GM12878 (cell line): ENCODE measurements at regions not wholly inside any gene's neighbourhood (a gene's known extent, or its start where the extent isn't known, plus 50 kb on each side); places are given as distances from the start of the nearest gene placed in this dataset.

ENCODE experiments used
- ATAC-seq: fragments of 200-7000 bp; cut with Tn5 transposase; 3 replicates; pipeline ENCODE4 v1.9.1; 2020; ENCODE audit warnings: mild to moderate bottlenecking, moderate library complexity
- BruUV-seq: library from RNA; stranded (reverse); fragments of 400-500 nt; replicated peaks from 2 replicates; lab custom pipeline; 2021; lab: Mats Ljungman, UMichigan
- CTCF ChIA-PET: fragments of 300-600 bp; sonication (Branson Sonifier 250); formaldehyde crosslinking; extraction: SDS; loops from one replicate; lab custom pipeline; 2021; ENCODE audit warnings: inconsistent platforms; lab: Yijun Ruan, JAX
- POLR2A ChIA-PET: fragments of 350-600 bp; formaldehyde crosslinking; extraction: SDS; loops from one replicate; lab custom pipeline; 2021; ENCODE audit warnings: inconsistent platforms; lab: Charles Lee
- RAD21 ChIA-PET: fragments of 300-600 bp; sonication (Branson Sonifier 250); formaldehyde crosslinking; loops from one replicate; lab custom pipeline; 2023; ENCODE audit warnings: antibody characterized with exemption; ENCODE audit not compliant: unreplicated experiment; lab: Charles Lee
- SMC1A ChIA-PET: fragments of 300-600 bp; sonication (Branson Sonifier 250); formaldehyde crosslinking; loops from one replicate; lab custom pipeline; 2023; ENCODE audit not compliant: unreplicated experiment, uncharacterized antibody; lab: Charles Lee
- DNase-seq: peaks from one replicate; pipeline ENCODE4 v3.0.0-alpha.2; 2011; ENCODE audit warnings: low read depth, low spot score
- FAIRE-seq: peaks from 3 replicates; lab custom pipeline; 2011; peaks lifted over from hg19 to GRCh38; lab: Jason Lieb, UNC
- H2AFZ ChIP-seq: 2 replicates; pipeline ENCODE4 v1.6.0; 2011; ENCODE audit warnings: low read depth, low read length, control low read depth; ENCODE audit not compliant: control insufficient read depth
- H3K27ac ChIP-seq: 2 replicates; pipeline ENCODE4 v1.5.1; 2011; ENCODE audit warnings: control low read depth; ENCODE audit not compliant: control insufficient read depth, insufficient read depth
- H3K27me3 ChIP-seq, 2 experiments: replicated peaks in 1 of 2; 2 replicates each; pipeline versions ENCODE4 v1.6.0 to v1.6.1; 2011; ENCODE audit warnings: low read length in 1 of 2; ENCODE audit not compliant: control insufficient read depth in 2 of 2, insufficient read depth in 2 of 2
- H3K36me3 ChIP-seq, 2 experiments: 2 replicates each; pipeline ENCODE4 v1.5.1; 2011; ENCODE audit warnings: low read length in 1 of 2; ENCODE audit not compliant: control insufficient read depth in 2 of 2, insufficient read depth in 2 of 2
- H3K4me1 ChIP-seq: 2 replicates; pipeline ENCODE4 v1.6.1; 2011; ENCODE audit warnings: mild to moderate bottlenecking, low read length, moderate library complexity, mixed read lengths; ENCODE audit not compliant: control insufficient read depth, insufficient read depth
- H3K4me2 ChIP-seq: 2 replicates; pipeline ENCODE4 v1.6.0; 2011; ENCODE audit warnings: control low read depth; ENCODE audit not compliant: control insufficient read depth, insufficient read depth
- H3K4me3 ChIP-seq: fragments of 200-600 bp; sonication (generic); 2 replicates; pipeline ENCODE4 v1.5.1; 2016
- H3K79me2 ChIP-seq: 2 replicates; pipeline ENCODE4 v1.6.0; 2011; ENCODE audit warnings: low read length; ENCODE audit not compliant: control insufficient read depth, insufficient read depth
- H3K9ac ChIP-seq: 2 replicates; pipeline ENCODE4 v1.8.0; 2011; ENCODE audit warnings: low read length, control low read depth, mixed read lengths; ENCODE audit not compliant: control insufficient read depth, insufficient read depth
- H3K9me3 ChIP-seq: replicated peaks from 3 replicates; pipeline ENCODE4 v1.5.1; 2011; ENCODE audit warnings: mild to moderate bottlenecking, low read length; ENCODE audit not compliant: control insufficient read depth, insufficient read depth
- H4K20me1 ChIP-seq: 2 replicates; pipeline ENCODE4 v1.6.0; 2011; ENCODE audit not compliant: control insufficient read depth, insufficient read depth
- CREM ChIP-seq: IDR thresholded peaks from 2 replicates; pipeline ENCODE4 v1.6.1; 2014; ENCODE audit warnings: antibody characterized with exemption, low read depth
- E2F8 ChIP-seq: fragments of 450-650 bp; IDR thresholded peaks from 2 replicates; pipeline ENCODE4 v1.6.1; 2018; ENCODE audit warnings: mild to moderate bottlenecking, low read depth, moderate library complexity; ENCODE audit not compliant: partially characterized antibody
- HCFC1 ChIP-seq: fragments of 150-350 bp; IDR thresholded peaks from 2 replicates; pipeline ENCODE4 v1.6.1; 2014; ENCODE audit warnings: low read length
- IRF3 ChIP-seq: fragments of 450-650 bp; IDR thresholded peaks from 2 replicates; pipeline ENCODE4 v1.6.1; 2014; ENCODE audit warnings: mild to moderate bottlenecking
- REST ChIP-seq: IDR thresholded peaks from 2 replicates; pipeline ENCODE4 v1.6.1; 2012; ENCODE audit warnings: mild to moderate bottlenecking, low read depth, low read length
- RUNX3 ChIP-seq: IDR thresholded peaks from 2 replicates; pipeline ENCODE4 v1.6.1; 2012; ENCODE audit warnings: low read length, inconsistent platforms
- SPI1 ChIP-seq: IDR thresholded peaks from 2 replicates; pipeline ENCODE4 v1.6.1; 2011; ENCODE audit warnings: low read depth, mild to moderate bottlenecking, low read length, moderate library complexity, borderline replicate concordance; ENCODE audit not compliant: insufficient read depth
- SUZ12 ChIP-seq: fragments of 200-600 bp; sonication (generic); IDR thresholded peaks from one replicate; pipeline ENCODE4 v1.6.1; 2018; ENCODE audit warnings: antibody characterized with exemption, mild to moderate bottlenecking; ENCODE audit not compliant: unreplicated experiment
- WGBS: methylation state at CpG from one replicate; pipeline ENCODE4 v1.1.6; 2016; ENCODE audit warnings: low lambda C conversion rate; ENCODE audit not compliant: insufficient replicate concordance, insufficient coverage; ENCODE audit errors: missing lambda C conversion rate; 5-methylcytosine and 5-hydroxymethylcytosine counted together
- in situ Hi-C: fragments of 300-500 bp; cut with MboI; formaldehyde crosslinking; loops from 9 replicates; pipeline ENCODE4 v1.14.3; 2018; ENCODE audit warnings: mixed read lengths
- intact Hi-C: fragments of 100-400 bp; cut with micrococcal nuclease; formaldehyde crosslinking; loops from one replicate; pipeline ENCODE4 v1.14.2; 2022; ENCODE audit not compliant: unreplicated experiment

DNA sequence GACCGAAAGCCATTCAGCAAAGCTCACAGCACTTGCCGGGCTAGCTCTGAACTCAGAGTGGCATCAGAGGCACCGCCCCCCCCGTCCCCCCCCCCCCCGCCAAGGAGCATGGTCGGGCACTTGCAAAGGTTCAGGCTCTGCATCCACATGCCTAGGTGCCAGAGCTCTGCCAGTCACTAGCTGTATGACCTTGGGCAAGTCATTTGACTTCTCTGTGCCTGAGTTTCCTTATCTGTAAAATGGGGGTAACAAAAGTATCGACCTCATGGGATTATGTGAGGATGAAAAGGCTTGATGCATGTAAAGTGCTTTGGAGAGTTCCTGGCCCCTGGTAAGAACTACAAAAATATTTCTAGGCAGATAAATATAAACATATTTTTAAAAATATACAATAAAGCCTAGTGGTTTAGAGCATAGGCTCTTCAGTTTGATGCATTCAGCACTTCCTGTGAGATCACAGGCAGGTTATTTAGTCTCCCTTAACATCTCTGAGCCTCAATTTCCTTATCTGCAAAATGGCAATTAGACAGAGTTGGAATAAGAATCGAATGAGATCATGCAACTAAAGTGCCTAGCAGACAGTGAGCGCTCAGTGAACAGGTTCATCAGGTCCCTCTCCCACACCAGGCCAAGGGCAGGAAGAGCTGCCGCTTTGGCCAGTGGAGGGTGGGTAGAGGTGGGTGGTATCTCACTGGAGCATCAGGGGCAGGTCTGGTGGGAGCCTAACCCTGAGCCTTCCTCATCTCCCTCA is 117.2 kb downstream of the CYLD start:
- ChIA-PET SMC1A (no interaction called here), CTCF (no interaction called here), POLR2A (no interaction called here), RAD21 (no interaction called here)
- no peak overlapping the region for H2AFZ ChIP-seq
- no peaks in the 10 kb centered on the region for H3K9me3 ChIP-seq
- H4K20me1 ChIP-seq = no peaks in the 10 kb centered on the region
- H3K4me3 ChIP-seq = no peak overlapping the region
- intact Hi-C loops = no loop called here
- no peaks in the 10 kb centered on the region for H3K27me3 ChIP-seq
- FAIRE-seq (no peak), ATAC-seq (no peak), DNase-seq (no peak)
- H3K36me3 ChIP-seq = no peaks in the 10 kb centered on the region
- no peaks in the 10 kb centered on the region for H3K79me2 ChIP-seq
- H3K27ac ChIP-seq = no peak overlapping the region
- H3K9ac ChIP-seq = no peak overlapping the region
- in situ Hi-C loops = no loop called here
- no TSS peak for BruUV-seq
- no peak overlapping the region for H3K4me2 ChIP-seq
- 21% methylated on average over 9 of the region's 10 CpGs for WGBS
- no peak for TF ChIP-seq CREM
- no peaks in the 10 kb centered on the region for H3K4me1 ChIP-seq

DNA sequence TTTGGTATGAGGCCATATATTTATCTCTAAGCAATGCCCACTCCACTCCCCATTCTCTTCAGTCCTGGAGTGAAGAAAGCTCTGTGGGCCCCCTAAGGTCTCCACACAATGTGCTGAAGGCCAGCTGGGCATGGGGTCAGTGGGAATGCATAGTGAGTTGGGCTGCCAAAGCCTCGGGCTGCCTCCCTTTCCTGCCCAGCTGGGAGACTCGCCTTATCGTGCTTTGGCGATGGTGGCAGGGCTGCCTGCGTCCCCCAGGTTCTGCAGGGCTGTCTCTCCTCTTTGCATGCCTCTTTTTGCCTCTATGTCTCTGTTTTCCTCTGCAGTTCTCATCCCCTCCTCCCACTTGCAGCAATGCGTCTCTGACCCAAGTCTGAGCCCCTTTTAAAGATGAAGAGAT is 116.5 kb downstream of the CYLD start:
- DNase-seq (no peak), FAIRE-seq (no peak), ATAC-seq (no peak)
- no peak overlapping the region for H3K9ac ChIP-seq
- BruUV-seq = no TSS peak
- intact Hi-C loops = no loop called here
- RAD21 ChIA-PET = no interaction called here
- no peaks in the 10 kb centered on the region for H3K27me3 ChIP-seq
- POLR2A ChIA-PET = no interaction called here
- no peaks in the 10 kb centered on the region for H3K9me3 ChIP-seq
- no peaks in the 10 kb centered on the region for H3K36me3 ChIP-seq
- no peaks in the 10 kb centered on the region for H3K4me1 ChIP-seq
- H3K4me3 ChIP-seq = no peak overlapping the region
- no peaks in the 10 kb centered on the region for H4K20me1 ChIP-seq
- H3K4me2 ChIP-seq = no peak overlapping the region
- SMC1A ChIA-PET = no interaction called here
- CTCF ChIA-PET = no interaction called here
- WGBS = 50% methylated on average over 6 of the region's 6 CpGs
- no peak overlapping the region for H3K27ac ChIP-seq
- no peak overlapping the region for H2AFZ ChIP-seq
- in situ Hi-C loops = no loop called here
- H3K79me2 ChIP-seq = no peaks in the 10 kb centered on the region
- TF ChIP-seq SUZ12 (no peak), E2F8 (no peak), HCFC1 (no peak), RUNX3 (no peak), SPI1 (no peak), IRF3 (no peak), REST (no peak)
